Breast epithelium (tissue), 3 donors: ENCODE measurements at regions not wholly inside any gene's neighbourhood (a gene's known extent, or its start where the extent isn't known, plus 50 kb on each side); places are given as distances from the start of the nearest gene placed in this dataset.

Source experiments
- POLR2AphosphoS5 ChIP-seq, 3 donors: sonication (generic); formaldehyde crosslinking; IDR thresholded peaks; one replicate each; pipeline ENCODE4 v1.6.1; 2017; ENCODE audit warnings: antibody characterized with exemption in 3 of 3
- TF ChIP-seq, protein P1 (sequence below), 3 donors: fragments of 450-650 bp; IDR thresholded peaks; one replicate each; pipeline ENCODE4 v1.5.1; 2016 to 2017; ENCODE audit warnings: antibody characterized with exemption in 3 of 3, mild to moderate bottlenecking in 3 of 3, moderate library complexity in 3 of 3

DNA sequence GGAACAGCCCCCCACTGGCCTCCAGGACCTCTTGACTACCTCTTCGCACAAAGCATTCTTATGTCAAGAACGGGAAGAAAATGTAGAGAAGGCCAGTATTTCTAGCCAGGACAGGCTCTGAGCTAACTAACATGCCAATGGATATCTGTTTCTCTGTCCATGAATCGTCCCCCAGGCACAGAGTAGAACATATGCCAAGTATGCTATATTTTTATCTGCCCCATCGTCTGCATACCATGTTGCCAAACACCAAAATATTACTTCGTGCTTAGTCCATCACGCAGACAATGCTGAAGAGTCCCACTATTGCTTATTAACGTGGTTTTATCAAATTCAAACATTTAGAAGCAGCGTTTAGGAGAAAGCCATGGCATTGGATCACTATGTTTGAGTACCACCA lies 151.4 kb upstream of the CPSF6 start:
- TF ChIP-seq, protein P1, sequence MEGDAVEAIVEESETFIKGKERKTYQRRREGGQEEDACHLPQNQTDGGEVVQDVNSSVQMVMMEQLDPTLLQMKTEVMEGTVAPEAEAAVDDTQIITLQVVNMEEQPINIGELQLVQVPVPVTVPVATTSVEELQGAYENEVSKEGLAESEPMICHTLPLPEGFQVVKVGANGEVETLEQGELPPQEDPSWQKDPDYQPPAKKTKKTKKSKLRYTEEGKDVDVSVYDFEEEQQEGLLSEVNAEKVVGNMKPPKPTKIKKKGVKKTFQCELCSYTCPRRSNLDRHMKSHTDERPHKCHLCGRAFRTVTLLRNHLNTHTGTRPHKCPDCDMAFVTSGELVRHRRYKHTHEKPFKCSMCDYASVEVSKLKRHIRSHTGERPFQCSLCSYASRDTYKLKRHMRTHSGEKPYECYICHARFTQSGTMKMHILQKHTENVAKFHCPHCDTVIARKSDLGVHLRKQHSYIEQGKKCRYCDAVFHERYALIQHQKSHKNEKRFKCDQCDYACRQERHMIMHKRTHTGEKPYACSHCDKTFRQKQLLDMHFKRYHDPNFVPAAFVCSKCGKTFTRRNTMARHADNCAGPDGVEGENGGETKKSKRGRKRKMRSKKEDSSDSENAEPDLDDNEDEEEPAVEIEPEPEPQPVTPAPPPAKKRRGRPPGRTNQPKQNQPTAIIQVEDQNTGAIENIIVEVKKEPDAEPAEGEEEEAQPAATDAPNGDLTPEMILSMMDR (IDR thresholded peaks at IDR 0.05), result no peak
- no peak for TF ChIP-seq POLR2AphosphoS5 (IDR thresholded peaks at IDR 0.05)
